Neural cell (in vitro differentiated cells): ENCODE measurements at regions not wholly inside any gene's neighbourhood (a gene's known extent, or its start where the extent isn't known, plus 50 kb on each side); places are given as distances from the start of the nearest gene placed in this dataset.

Experiments
- H2AFZ ChIP-seq: fragments of 200-600, 300-800 bp; sonication (generic), shearing (Covaris generic); 2 replicates; pipeline ENCODE4 v1.6.0; 2014; ENCODE audit warnings: low read depth, mild to moderate bottlenecking, antibody characterized with exemption, low read length, moderate library complexity
- H3F3A ChIP-seq: fragments of 200-600 bp; shearing (Covaris generic); 2 replicates; pipeline ENCODE4 v1.6.1; 2016; ENCODE audit warnings: mild to moderate bottlenecking, moderate library complexity, mixed read lengths, antibody characterized with exemption, low read length; ENCODE audit not compliant: insufficient read depth, poor library complexity, severe bottlenecking
- H3K27ac ChIP-seq: fragments of 200-600, 300-800 bp; sonication (generic), shearing (Covaris generic); 2 replicates; pipeline ENCODE4 v1.5.1; 2014; ENCODE audit warnings: mild to moderate bottlenecking, low read length, moderate library complexity
- H3K27me3 ChIP-seq: fragments of 300-800, 200-600 bp; sonication (generic), shearing (Covaris generic); 2 replicates; pipeline ENCODE4 v1.6.0; 2014; ENCODE audit warnings: mild to moderate bottlenecking, low read depth, low read length, moderate library complexity; ENCODE audit not compliant: insufficient read depth
- H3K36me3 ChIP-seq: fragments of 300-800, 200-600 bp; sonication (generic), shearing (Covaris generic); 2 replicates; pipeline ENCODE4 v1.5.1; 2014; ENCODE audit warnings: mild to moderate bottlenecking, antibody characterized with exemption, low read length, moderate library complexity; ENCODE audit not compliant: insufficient read depth
- H3K4me2 ChIP-seq: fragments of 300-800, 200-600 bp; sonication (generic), shearing (Covaris generic); 2 replicates; pipeline ENCODE4 v1.6.0; 2014; ENCODE audit warnings: mild to moderate bottlenecking, low read length
- H3K4me3 ChIP-seq: fragments of 300-800, 200-600 bp; sonication (generic), shearing (Covaris generic); 2 replicates; pipeline ENCODE4 v1.5.1; 2014; ENCODE audit warnings: mild to moderate bottlenecking, low read length, moderate library complexity
- H3K79me2 ChIP-seq: fragments of 200-600 bp; shearing (Covaris generic); replicated peaks from 2 replicates; pipeline ENCODE4 v1.6.0; 2014; ENCODE audit warnings: mild to moderate bottlenecking, low read length, moderate library complexity; ENCODE audit not compliant: insufficient read depth
- H3K9ac ChIP-seq: fragments of 300-800, 200-600 bp; sonication (generic), shearing (Covaris generic); 2 replicates; pipeline ENCODE4 v1.6.1; 2016; ENCODE audit warnings: mild to moderate bottlenecking, low read length, mixed read lengths
- H3K9me2 ChIP-seq: fragments of 200-600 bp; shearing (Covaris generic); 2 replicates; pipeline ENCODE4 v1.6.1; 2016; ENCODE audit warnings: mild to moderate bottlenecking, low read length, mixed read lengths; ENCODE audit not compliant: insufficient read depth
- H3K9me3 ChIP-seq: fragments of 200-600, 300-800 bp; sonication (generic), shearing (Covaris generic); 2 replicates; pipeline ENCODE4 v1.6.1; 2016; ENCODE audit warnings: mild to moderate bottlenecking, mixed run types, low read length, moderate library complexity, mixed read lengths
- H4K20me1 ChIP-seq: fragments of 200-600 bp; shearing (Covaris generic); 2 replicates; pipeline ENCODE4 v1.6.1; 2016; ENCODE audit warnings: mild to moderate bottlenecking, mixed run types; ENCODE audit not compliant: insufficient read depth
- EP300 ChIP-seq: fragments of 450-650 bp; conservative IDR thresholded peaks from 2 replicates; pipeline ENCODE4 v1.6.1; 2014; ENCODE audit warnings: antibody characterized with exemption, mild to moderate bottlenecking, moderate library complexity; ENCODE audit not compliant: poor library complexity, severe bottlenecking
- POLR2AphosphoS5 ChIP-seq: IDR thresholded peaks from 2 replicates; pipeline ENCODE4 v1.6.1; 2012
- RAD21 ChIP-seq: fragments of 450-650 bp; conservative IDR thresholded peaks from 2 replicates; pipeline ENCODE4 v1.6.1; 2014; ENCODE audit warnings: antibody characterized with exemption, mild to moderate bottlenecking, moderate library complexity
- SMC3 ChIP-seq: fragments of 450-650 bp; conservative IDR thresholded peaks from 2 replicates; pipeline ENCODE4 v1.6.1; 2014; ENCODE audit warnings: antibody characterized with exemption, mild to moderate bottlenecking, moderate library complexity; ENCODE audit not compliant: poor library complexity
- TAF1 ChIP-seq: IDR thresholded peaks from 2 replicates; pipeline ENCODE4 v1.6.1; 2012; ENCODE audit warnings: low read depth
- TF ChIP-seq, protein P1 (sequence below): IDR thresholded peaks from 2 replicates; pipeline ENCODE4 v1.6.1; 2012; ENCODE audit warnings: borderline replicate concordance
- TF ChIP-seq, protein P2 (sequence below): fragments of 450-650 bp; IDR thresholded peaks from 2 replicates; pipeline ENCODE4 v1.5.1; 2014; ENCODE audit warnings: antibody characterized with exemption, mild to moderate bottlenecking, moderate library complexity; ENCODE audit not compliant: poor library complexity, severe bottlenecking

DNA sequence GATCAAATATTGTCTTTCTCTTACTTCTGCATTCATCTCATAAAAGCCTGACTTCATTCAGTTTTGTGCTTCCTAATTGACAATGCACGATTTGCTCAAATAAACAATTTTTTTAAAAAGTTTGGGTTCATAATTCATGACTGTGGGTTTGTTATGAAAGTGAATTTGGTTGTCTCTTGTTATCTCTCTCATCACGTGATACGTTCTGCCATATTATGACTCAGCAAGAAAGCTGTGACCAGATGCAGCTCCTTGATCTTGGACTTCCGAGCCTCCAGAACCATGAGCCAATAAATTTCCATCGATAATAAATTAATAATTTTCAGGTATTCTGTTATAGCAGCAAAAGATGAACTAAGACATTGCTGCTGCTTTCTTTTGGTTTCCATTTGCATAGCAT, 156.5 kb upstream of the LRATD1 start:
- H3F3A ChIP-seq = no peaks in the 10 kb centered on the region
- TF ChIP-seq TAF1 = no peak
- TF ChIP-seq, protein P1, sequence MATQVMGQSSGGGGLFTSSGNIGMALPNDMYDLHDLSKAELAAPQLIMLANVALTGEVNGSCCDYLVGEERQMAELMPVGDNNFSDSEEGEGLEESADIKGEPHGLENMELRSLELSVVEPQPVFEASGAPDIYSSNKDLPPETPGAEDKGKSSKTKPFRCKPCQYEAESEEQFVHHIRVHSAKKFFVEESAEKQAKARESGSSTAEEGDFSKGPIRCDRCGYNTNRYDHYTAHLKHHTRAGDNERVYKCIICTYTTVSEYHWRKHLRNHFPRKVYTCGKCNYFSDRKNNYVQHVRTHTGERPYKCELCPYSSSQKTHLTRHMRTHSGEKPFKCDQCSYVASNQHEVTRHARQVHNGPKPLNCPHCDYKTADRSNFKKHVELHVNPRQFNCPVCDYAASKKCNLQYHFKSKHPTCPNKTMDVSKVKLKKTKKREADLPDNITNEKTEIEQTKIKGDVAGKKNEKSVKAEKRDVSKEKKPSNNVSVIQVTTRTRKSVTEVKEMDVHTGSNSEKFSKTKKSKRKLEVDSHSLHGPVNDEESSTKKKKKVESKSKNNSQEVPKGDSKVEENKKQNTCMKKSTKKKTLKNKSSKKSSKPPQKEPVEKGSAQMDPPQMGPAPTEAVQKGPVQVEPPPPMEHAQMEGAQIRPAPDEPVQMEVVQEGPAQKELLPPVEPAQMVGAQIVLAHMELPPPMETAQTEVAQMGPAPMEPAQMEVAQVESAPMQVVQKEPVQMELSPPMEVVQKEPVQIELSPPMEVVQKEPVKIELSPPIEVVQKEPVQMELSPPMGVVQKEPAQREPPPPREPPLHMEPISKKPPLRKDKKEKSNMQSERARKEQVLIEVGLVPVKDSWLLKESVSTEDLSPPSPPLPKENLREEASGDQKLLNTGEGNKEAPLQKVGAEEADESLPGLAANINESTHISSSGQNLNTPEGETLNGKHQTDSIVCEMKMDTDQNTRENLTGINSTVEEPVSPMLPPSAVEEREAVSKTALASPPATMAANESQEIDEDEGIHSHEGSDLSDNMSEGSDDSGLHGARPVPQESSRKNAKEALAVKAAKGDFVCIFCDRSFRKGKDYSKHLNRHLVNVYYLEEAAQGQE = no peak

DNA sequence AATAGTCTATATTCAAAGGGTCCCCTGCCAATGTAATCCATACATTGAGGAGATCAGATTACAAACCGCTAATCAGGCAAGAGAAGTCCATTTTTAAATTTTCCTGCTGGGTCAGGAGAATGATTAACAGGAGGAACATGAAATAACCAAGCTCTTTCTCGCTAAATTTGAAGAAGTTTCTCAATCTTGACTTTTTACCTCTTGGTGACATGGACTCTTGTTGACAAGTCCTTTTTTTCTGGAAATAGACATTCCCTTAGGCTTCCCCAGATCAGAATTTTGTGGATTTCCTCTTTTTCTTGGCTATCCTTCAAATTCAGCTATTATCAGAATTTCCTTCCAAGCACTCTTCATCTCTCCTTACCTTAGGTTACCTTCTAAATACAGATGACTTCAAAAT, 153.0 kb upstream of the LRATD1 start:
- TF ChIP-seq POLR2AphosphoS5 (no peak), RAD21 (no peak), SMC3 (no peak), EP300 (no peak)
- TF ChIP-seq, protein P2, sequence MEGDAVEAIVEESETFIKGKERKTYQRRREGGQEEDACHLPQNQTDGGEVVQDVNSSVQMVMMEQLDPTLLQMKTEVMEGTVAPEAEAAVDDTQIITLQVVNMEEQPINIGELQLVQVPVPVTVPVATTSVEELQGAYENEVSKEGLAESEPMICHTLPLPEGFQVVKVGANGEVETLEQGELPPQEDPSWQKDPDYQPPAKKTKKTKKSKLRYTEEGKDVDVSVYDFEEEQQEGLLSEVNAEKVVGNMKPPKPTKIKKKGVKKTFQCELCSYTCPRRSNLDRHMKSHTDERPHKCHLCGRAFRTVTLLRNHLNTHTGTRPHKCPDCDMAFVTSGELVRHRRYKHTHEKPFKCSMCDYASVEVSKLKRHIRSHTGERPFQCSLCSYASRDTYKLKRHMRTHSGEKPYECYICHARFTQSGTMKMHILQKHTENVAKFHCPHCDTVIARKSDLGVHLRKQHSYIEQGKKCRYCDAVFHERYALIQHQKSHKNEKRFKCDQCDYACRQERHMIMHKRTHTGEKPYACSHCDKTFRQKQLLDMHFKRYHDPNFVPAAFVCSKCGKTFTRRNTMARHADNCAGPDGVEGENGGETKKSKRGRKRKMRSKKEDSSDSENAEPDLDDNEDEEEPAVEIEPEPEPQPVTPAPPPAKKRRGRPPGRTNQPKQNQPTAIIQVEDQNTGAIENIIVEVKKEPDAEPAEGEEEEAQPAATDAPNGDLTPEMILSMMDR = no peak
- TF ChIP-seq, protein P1 = no peak
- no peaks in the 10 kb centered on the region for H3K79me2 ChIP-seq
- no peaks in the 10 kb centered on the region for H3K9me2 ChIP-seq
- no peak overlapping the region for H3K9ac ChIP-seq
- no peaks in the 10 kb centered on the region for H3K9me3 ChIP-seq
- no peaks in the 10 kb centered on the region for H3F3A ChIP-seq
- no peak overlapping the region for H2AFZ ChIP-seq
- no peak overlapping the region for H3K27ac ChIP-seq
- no peaks in the 10 kb centered on the region for H4K20me1 ChIP-seq
- H3K4me2 ChIP-seq = no peak overlapping the region
- H3K4me3 ChIP-seq = no peak overlapping the region
- no peaks in the 10 kb centered on the region for H3K27me3 ChIP-seq
- H3K36me3 ChIP-seq = no peaks in the 10 kb centered on the region

More for the DNA sequence above, 156.5 kb upstream of the LRATD1 start:
- no peaks in the 10 kb centered on the region for H3K79me2 ChIP-seq
- H3K9ac ChIP-seq = no peak overlapping the region
- no peak overlapping the region for H3K4me2 ChIP-seq
- no peak overlapping the region for H3K4me3 ChIP-seq
- no peaks in the 10 kb centered on the region for H3K9me3 ChIP-seq
- no peak overlapping the region for H3K27ac ChIP-seq
- no peaks in the 10 kb centered on the region for H3K9me2 ChIP-seq
- no peak overlapping the region for H2AFZ ChIP-seq
- no peaks in the 10 kb centered on the region for H3K36me3 ChIP-seq
- no peaks in the 10 kb centered on the region for H4K20me1 ChIP-seq
- no peaks in the 10 kb centered on the region for H3K27me3 ChIP-seq
